ENCODE measurements at regions not wholly inside any gene's neighbourhood (a gene's known extent, or its start where the extent isn't known, plus 50 kb on each side); places are given as distances from the start of the nearest gene placed in this dataset.
"Not testable (repeated sequence)": the region's sequence is repeated elsewhere in the genome, so short reads cannot be mapped to it uniquely, and the experiment has no call there.

- not testable (repeated sequence) for ATAC-seq, H3K9me3 Mint-ChIP-seq
Observed at GRCh38 chr5:177883295-177883694, 100.6 kb upstream of the FAM153A start.

GRCh38 chr5:177875900-177876238 lies 93.2 kb upstream of the FAM153A start:
- DNase-seq (ENCODE audit: low spot score in 2 of 2); H3K27ac Mint-ChIP-seq; H3K9me3 Mint-ChIP-seq; H3K36me3 Mint-ChIP-seq: not testable (repeated sequence)
- peak; percentile 37 to 48 for ATAC-seq

More at GRCh38 chr5:177883295-177883694, 100.6 kb upstream of the FAM153A start:
- DNase-seq (ENCODE audit: low spot score in 2 of 2); H3K36me3 Mint-ChIP-seq; H3K27ac Mint-ChIP-seq: not testable (repeated sequence)

DNA sequence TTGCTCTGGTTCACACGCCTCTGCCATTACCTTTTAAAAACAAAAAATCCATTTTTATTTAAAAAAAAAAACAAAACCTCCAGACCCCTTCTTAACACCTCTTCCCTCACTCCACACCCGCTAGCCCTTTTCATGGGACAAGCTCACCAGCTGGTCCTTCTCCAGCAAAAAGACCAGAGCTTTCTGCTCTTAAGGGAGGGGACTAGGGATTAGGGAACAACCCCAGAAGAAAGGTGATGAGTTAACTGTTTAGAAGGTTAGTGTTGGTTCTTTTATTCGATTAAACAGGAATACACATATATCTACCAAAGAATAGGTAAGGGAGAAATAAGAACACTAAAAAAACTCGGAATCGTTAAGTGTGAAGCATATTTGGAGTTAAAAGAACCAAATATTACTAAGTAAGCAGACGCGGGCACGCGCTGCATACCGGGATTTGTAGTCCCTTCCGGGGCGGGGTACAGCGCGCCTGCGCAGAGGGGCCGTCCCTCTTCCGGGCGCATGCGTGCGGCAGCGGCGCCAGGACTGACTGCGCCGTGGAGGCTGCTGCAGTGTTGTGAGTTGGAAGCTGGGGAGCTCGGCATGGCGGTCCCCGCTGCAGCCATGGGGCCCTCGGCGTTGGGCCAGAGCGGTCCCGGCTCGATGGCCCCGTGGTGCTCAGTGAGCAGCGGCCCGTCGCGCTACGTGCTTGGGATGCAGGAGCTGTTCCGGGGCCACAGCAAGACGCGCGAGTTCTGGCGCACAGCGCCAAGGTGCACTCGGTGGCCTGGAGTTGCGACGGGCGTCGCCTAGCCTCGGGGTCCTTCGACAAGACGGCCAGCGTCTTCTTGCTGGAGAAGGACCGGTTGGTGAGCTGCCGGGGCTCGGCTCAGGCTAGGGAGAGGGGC lies 92.6 kb upstream of the FAM153A start:
- ATAC-seq, result peak; percentile 90 to 92
- H3K27ac Mint-ChIP-seq; DNase-seq (ENCODE audit: low spot score in 2 of 2); H3K36me3 Mint-ChIP-seq; H3K9me3 Mint-ChIP-seq: not testable (repeated sequence)

- ATAC-seq; H3K27ac Mint-ChIP-seq; H3K9me3 Mint-ChIP-seq; H3K36me3 Mint-ChIP-seq; DNase-seq (ENCODE audit: low spot score in 2 of 2): not testable (repeated sequence)
Observed at GRCh38 chr5:177863822-177864446, 81.2 kb upstream of the FAM153A start.

DNA sequence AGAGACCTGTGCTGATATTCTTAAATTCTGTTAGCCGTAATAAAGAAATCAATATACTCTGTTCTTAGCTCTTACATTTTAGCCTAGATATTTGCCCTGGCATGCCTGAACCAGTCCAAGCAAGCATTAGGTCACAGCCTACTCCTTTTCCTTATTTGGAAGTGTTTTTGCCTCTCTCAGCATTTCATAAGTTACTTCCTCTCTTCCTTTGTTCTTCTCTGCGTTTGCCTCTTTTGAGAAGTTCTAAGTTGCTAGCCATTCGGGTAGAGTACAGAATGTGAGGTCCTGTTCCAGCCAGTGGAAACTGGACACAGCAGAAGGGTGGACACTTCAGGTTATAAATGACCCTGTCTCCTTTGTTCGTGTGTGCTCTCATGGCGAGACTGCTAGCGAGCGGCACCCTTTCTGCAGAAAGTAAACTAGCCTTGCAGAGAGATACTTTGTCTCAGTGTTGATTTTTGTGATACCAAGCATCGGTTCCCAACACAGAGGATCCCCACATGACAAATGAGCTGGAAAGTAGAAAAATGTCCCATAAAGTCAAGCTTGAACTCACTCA lies 75.0 kb upstream of the FAM153A start:
- H3K27ac Mint-ChIP-seq, result peak overlapping the region in 1 of 2 donors; percentile 29
- DNase-seq (ENCODE audit: low spot score in 2 of 2); H3K36me3 Mint-ChIP-seq; H3K9me3 Mint-ChIP-seq; ATAC-seq: not testable (repeated sequence)

DNA sequence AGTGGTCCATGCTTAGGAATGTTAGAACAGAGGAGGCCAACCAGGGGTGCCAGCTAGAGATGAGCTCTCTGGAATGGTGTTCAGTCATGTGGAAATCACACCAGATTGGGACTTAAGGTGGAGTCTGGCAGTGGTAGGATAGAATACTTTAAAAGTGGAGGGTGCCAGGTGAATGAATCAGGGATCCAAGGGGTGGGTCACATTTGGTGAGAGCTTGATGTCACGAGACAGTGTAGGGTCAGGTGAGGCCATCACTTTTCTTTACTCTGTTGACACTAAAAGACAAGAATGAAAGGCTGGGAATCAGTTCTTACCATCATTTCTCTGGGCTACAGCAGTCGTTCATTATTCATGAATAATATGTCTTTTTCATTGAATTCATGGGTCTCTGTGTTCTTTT lies 73.8 kb upstream of the FAM153A start:
- H3K9me3 Mint-ChIP-seq; DNase-seq (ENCODE audit: low spot score in 2 of 2); ATAC-seq; H3K27ac Mint-ChIP-seq; H3K36me3 Mint-ChIP-seq: not testable (repeated sequence)

DNA sequence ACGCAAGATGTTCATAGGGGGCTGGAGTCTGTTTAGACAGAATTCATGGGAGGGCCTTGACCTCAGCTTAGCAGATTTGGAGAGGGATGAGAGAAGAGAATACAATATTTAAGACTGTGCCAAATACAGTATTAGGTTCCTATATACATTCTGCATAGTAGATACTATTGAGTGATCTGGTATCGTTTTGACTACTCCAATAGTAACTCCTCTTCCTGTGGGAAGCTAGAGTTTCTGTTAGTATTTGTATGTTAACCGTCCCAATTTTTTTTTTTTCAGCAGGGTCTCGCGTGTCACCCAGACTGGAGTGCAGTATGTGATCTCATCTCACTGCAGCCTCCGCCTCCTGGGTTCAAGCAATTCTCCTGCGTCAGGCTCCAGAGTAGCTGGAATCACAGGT lies 65.2 kb upstream of the FAM153A start:
- not testable (repeated sequence) for H3K36me3 Mint-ChIP-seq; DNase-seq (ENCODE audit: low spot score in 2 of 2); H3K27ac Mint-ChIP-seq; H3K9me3 Mint-ChIP-seq
- peak; percentile 40 to 80 for ATAC-seq

- ATAC-seq; H3K36me3 Mint-ChIP-seq; H3K9me3 Mint-ChIP-seq; DNase-seq (ENCODE audit: low spot score in 2 of 2); H3K27ac Mint-ChIP-seq: not testable (repeated sequence)
Observed at GRCh38 chr5:177846598-177846997, 63.9 kb upstream of the FAM153A start.

DNA sequence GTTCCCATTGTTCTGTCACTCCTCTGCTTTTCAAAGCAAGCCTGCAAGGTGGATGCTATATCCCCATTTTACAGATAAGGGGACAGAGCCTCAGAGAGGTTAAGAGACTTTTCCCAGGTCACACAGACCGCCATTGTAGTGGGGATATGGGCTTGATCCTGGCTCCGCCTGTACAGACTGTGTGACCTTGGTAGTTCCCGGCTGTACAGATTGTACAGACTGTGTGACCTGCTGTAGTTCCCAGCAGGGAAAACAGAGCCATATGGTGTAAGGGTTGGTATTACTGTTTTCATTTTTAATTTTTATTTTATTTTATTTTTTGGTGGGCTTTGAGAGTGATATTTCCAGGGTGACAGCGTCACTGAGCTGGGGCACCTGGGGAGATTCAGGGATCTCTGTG lies 63.2 kb upstream of the FAM153A start:
- not testable (repeated sequence) for H3K36me3 Mint-ChIP-seq; H3K9me3 Mint-ChIP-seq; ATAC-seq; DNase-seq (ENCODE audit: low spot score in 2 of 2); H3K27ac Mint-ChIP-seq

DNA sequence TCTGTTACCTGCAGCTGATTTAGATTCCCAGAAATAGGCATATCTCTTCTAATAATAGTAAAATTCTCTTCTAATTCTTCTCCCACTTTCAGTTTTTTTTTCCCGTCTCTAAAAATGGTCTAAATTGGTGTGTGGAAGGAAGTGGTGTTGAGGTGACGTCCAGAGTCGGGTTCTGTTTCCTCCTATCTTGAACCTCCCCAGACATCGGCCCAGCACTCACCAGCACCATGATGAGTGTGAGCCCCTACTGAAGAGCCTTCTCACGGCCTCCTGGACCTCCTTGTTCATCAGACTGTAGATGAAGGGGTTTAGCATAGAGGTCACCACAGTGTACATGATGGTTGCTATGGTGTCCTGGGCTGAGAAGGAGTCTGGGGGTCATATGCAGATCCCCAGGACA lies 53.5 kb upstream of the FAM153A start:
- not testable (repeated sequence) for DNase-seq (ENCODE audit: low spot score in 2 of 2); H3K36me3 Mint-ChIP-seq; H3K9me3 Mint-ChIP-seq
- peak in 1 of 2 donors; percentile 53 for ATAC-seq
- H3K27ac Mint-ChIP-seq, result peak overlapping the region in 1 of 2 donors; percentile 78
